ENCODE measurements at regions not wholly inside any gene's neighbourhood (a gene's known extent, or its start where the extent isn't known, plus 50 kb on each side); places are given as distances from the start of the nearest gene placed in this dataset.

GRCh38 chr12:90816353-90817089 is 138.5 kb downstream of the CCER1 start:
- Histone ChIP-seq H3K4me1 (no peaks in the 10 kb centered on the region), H3K9me3 (no peaks in the 10 kb centered on the region), H3K27ac (no peak overlapping the region), H3K36me3 (no peaks in the 10 kb centered on the region), H3K27me3 (replicated peaks in 1 of 7) (no peaks in the 10 kb centered on the region), H3K4me3 (no peak overlapping the region)
- intact Hi-C loops (cut with DNase I; ENCODE audit: low total_unique reads): no loop called here
- no peak for DNase-seq
- WGBS, 5 donors: 76 to 90% (median 82%) methylated on average over 3 of the region's 3 CpGs
- TF ChIP-seq POLR2A (IDR thresholded peaks at IDR 0.05): no peak
- TF ChIP-seq POLR2AphosphoS5 (IDR thresholded peaks at IDR 0.05): no peak
- no peak for TF ChIP-seq CTCF (IDR thresholded peaks at IDR 0.05 in 8 of 11, conservative IDR thresholded peaks at IDR 0.05 in 3 of 11)

- intact Hi-C loops (cut with DNase I; ENCODE audit: low total_unique reads): no loop called here
- H3K4me1 ChIP-seq: no peaks in the 10 kb centered on the region
- no peaks in the 10 kb centered on the region for H3K27me3 ChIP-seq (replicated peaks in 1 of 7)
- no peak for TF ChIP-seq POLR2AphosphoS5 (IDR thresholded peaks at IDR 0.05)
- no peak for TF ChIP-seq CTCF (IDR thresholded peaks at IDR 0.05 in 8 of 11, conservative IDR thresholded peaks at IDR 0.05 in 3 of 11)
- TF ChIP-seq POLR2A (IDR thresholded peaks at IDR 0.05): no peak
- WGBS, 5 donors: 61 to 84% (median 74%) methylated on average over 1 of the region's 1 CpG
- no peaks in the 10 kb centered on the region for H3K36me3 ChIP-seq
- no peak overlapping the region for H3K4me3 ChIP-seq
- no peak overlapping the region for H3K27ac ChIP-seq
- DNase-seq: no peak
- H3K9me3 ChIP-seq: no peaks in the 10 kb centered on the region
These were observed 145.0 kb downstream of the CCER1 start for GRCh38 chr12:90809940-90810339.

- TF ChIP-seq POLR2A (IDR thresholded peaks at IDR 0.05): no peak
- no peak for TF ChIP-seq CTCF (IDR thresholded peaks at IDR 0.05 in 8 of 11, conservative IDR thresholded peaks at IDR 0.05 in 3 of 11)
- no peak for TF ChIP-seq POLR2AphosphoS5 (IDR thresholded peaks at IDR 0.05)
- H3K27ac ChIP-seq: no peak overlapping the region
- 69 to 90% (median 84%) methylated on average over 3 of the region's 3 CpGs for WGBS, 5 donors
- H3K4me3 ChIP-seq: no peak overlapping the region
- DNase-seq: no peak
- H3K27me3 ChIP-seq (replicated peaks in 1 of 7): no peaks in the 10 kb centered on the region
- H3K36me3 ChIP-seq: no peaks in the 10 kb centered on the region
- intact Hi-C loops (cut with DNase I; ENCODE audit: low total_unique reads): no loop called here
- H3K9me3 ChIP-seq: peaks cover 0 to 2% (median 0%) of the 10 kb centered on the region in 8 donors
- no peaks in the 10 kb centered on the region for H3K4me1 ChIP-seq
These were observed 146.4 kb downstream of the CCER1 start for GRCh38 chr12:90808568-90808967.

- H3K4me3 ChIP-seq: no peak overlapping the region
- intact Hi-C loops (cut with DNase I; ENCODE audit: low total_unique reads): no loop called here
- 88 to 96% (median 94%) methylated on average over 6 of the region's 6 CpGs for WGBS, 5 donors
These were observed 152.2 kb downstream of the CCER1 start for GRCh38 chr12:90802727-90803126.

More at GRCh38 chr12:90802727-90803126, 152.2 kb downstream of the CCER1 start:
- TF ChIP-seq POLR2A (IDR thresholded peaks at IDR 0.05): no peak
- no peak for TF ChIP-seq POLR2AphosphoS5 (IDR thresholded peaks at IDR 0.05)
- TF ChIP-seq CTCF (IDR thresholded peaks at IDR 0.05 in 8 of 11, conservative IDR thresholded peaks at IDR 0.05 in 3 of 11): no peak
- H3K9me3 ChIP-seq: peaks cover 0 to 29% (median 0%) of the 10 kb centered on the region in 8 donors
- H3K36me3 ChIP-seq: no peaks in the 10 kb centered on the region
- DNase-seq: no peak
- no peaks in the 10 kb centered on the region for H3K27me3 ChIP-seq (replicated peaks in 1 of 7)
- H3K27ac ChIP-seq: no peak overlapping the region
- H3K4me1 ChIP-seq: no peaks in the 10 kb centered on the region

Measured in spleen (tissue), 11 donors.